ENCODE measurements at regions not wholly inside any gene's neighbourhood (a gene's known extent, or its start where the extent isn't known, plus 50 kb on each side); places are given as distances from the start of the nearest gene placed in this dataset.

DNA sequence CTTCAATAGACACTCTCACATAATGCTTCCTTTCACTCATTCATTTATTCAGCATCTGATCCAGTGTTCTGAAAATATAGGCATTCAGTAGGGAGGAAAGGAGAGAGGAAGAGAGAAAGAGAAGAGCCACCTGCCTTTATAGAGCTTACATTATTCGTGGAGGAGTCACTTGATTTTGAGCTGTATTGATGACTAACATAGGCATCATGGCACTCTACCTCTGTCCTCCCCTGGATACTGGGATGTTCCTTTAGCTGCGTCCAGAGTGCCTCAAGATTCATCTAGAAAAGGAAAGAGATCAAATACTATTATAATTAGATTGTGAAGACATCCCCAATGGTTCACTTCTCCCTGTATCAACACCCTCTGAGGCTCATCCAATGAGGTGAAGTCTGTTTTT, 345.1 kb downstream of the SPATA31D1 start:
- ChIA-PET POLR2A (ENCODE audit: low non-redundant PET) (no interaction called here), CTCF (no interaction called here)
- no peak for TF ChIP-seq EZH2 (IDR thresholded peaks at IDR 0.05; ENCODE audit: borderline replicate concordance, low read depth, low read length, poor library complexity, severe bottlenecking)
- TF ChIP-seq, protein P1, sequence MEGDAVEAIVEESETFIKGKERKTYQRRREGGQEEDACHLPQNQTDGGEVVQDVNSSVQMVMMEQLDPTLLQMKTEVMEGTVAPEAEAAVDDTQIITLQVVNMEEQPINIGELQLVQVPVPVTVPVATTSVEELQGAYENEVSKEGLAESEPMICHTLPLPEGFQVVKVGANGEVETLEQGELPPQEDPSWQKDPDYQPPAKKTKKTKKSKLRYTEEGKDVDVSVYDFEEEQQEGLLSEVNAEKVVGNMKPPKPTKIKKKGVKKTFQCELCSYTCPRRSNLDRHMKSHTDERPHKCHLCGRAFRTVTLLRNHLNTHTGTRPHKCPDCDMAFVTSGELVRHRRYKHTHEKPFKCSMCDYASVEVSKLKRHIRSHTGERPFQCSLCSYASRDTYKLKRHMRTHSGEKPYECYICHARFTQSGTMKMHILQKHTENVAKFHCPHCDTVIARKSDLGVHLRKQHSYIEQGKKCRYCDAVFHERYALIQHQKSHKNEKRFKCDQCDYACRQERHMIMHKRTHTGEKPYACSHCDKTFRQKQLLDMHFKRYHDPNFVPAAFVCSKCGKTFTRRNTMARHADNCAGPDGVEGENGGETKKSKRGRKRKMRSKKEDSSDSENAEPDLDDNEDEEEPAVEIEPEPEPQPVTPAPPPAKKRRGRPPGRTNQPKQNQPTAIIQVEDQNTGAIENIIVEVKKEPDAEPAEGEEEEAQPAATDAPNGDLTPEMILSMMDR (conservative IDR thresholded peaks at IDR 0.05; ENCODE audit: low read depth, low read length) = no peak
- no TSS peak for BruUV-seq (replicated peaks)
- Histone ChIP-seq H3K27ac (ENCODE audit: low read depth, low read length, poor library complexity, severe bottlenecking) (no peak overlapping the region), H3K4me1 (ENCODE audit: insufficient read depth, low read length, poor library complexity, severe bottlenecking) (no peaks in the 10 kb centered on the region), H3K4me3 (ENCODE audit: low read depth, low read length, poor library complexity, severe bottlenecking) (no peak overlapping the region), H3K36me3 (ENCODE audit: insufficient read depth, low read length, poor library complexity, severe bottlenecking) (no peaks in the 10 kb centered on the region), H3K27me3 (replicated peaks; ENCODE audit: insufficient read depth, low read depth, low read length, poor library complexity) (no peaks in the 10 kb centered on the region), H3K9me3 (ENCODE audit: low read depth, low read length, poor library complexity, severe bottlenecking) (no peaks in the 10 kb centered on the region)
- DNase-seq (ENCODE audit: low spot score) = no peak
- intact Hi-C loops (cut with micrococcal nuclease; ENCODE audit: unreplicated experiment) = no loop called here

DNA sequence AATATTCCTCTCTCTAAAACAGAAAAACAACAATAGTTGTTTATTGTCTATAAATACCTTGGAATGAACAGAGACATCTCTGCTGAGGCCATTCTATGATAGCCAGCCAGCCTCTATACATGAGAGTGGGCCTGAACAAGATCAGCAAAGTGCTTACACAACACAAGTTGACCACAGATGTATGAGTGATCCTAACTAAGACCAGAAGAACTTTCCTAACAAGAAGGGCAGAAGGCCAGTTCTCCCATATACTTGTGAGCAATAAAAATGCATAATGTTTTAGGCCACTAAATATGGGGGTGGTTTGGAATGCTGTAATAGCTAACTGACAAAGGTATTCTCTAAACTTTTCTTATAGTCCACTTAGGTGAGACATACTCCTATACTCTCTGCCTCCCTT, 345.7 kb downstream of the SPATA31D1 start:
- no peaks in the 10 kb centered on the region for H3K4me1 ChIP-seq (ENCODE audit: insufficient read depth, low read length, poor library complexity, severe bottlenecking)
- no peaks in the 10 kb centered on the region for H3K27me3 ChIP-seq (replicated peaks; ENCODE audit: insufficient read depth, low read depth, low read length, poor library complexity)
- no peak for DNase-seq (ENCODE audit: low spot score)
- POLR2A ChIA-PET (ENCODE audit: low non-redundant PET) = no interaction called here
- TF ChIP-seq, protein P1 (conservative IDR thresholded peaks at IDR 0.05; ENCODE audit: low read depth, low read length) = no peak
- no peak for TF ChIP-seq EZH2 (IDR thresholded peaks at IDR 0.05; ENCODE audit: borderline replicate concordance, low read depth, low read length, poor library complexity, severe bottlenecking)
- no peaks in the 10 kb centered on the region for H3K36me3 ChIP-seq (ENCODE audit: insufficient read depth, low read length, poor library complexity, severe bottlenecking)
- intact Hi-C loops (cut with micrococcal nuclease; ENCODE audit: unreplicated experiment) = no loop called here
- CTCF ChIA-PET = no interaction called here
- H3K9me3 ChIP-seq (ENCODE audit: low read depth, low read length, poor library complexity, severe bottlenecking) = no peaks in the 10 kb centered on the region
- no peak overlapping the region for H3K4me3 ChIP-seq (ENCODE audit: low read depth, low read length, poor library complexity, severe bottlenecking)
- BruUV-seq (replicated peaks) = no TSS peak
- no peak overlapping the region for H3K27ac ChIP-seq (ENCODE audit: low read depth, low read length, poor library complexity, severe bottlenecking)

DNA sequence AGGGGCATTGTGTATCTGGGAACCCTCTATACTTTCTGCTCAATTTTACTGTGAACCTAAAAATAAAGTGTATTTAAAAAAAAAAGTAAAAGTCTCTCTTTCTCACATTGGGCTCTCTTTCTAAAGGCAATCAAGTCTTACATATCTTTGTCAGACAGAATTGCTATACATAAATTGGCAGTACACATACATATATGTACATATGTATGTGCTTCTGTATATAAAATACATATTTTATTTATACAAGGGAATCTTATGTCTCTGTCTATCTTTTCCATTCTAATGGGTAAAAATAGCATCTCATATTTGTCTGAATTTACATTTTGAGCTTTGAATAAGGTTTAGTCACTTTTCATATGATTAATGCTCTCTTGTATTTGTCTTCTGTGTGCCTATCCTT, 348.8 kb downstream of the SPATA31D1 start:
- POLR2A ChIA-PET (ENCODE audit: low non-redundant PET) = no interaction called here
- no peaks in the 10 kb centered on the region for H3K9me3 ChIP-seq (ENCODE audit: low read depth, low read length, poor library complexity, severe bottlenecking)
- no peaks in the 10 kb centered on the region for H3K36me3 ChIP-seq (ENCODE audit: insufficient read depth, low read length, poor library complexity, severe bottlenecking)
- no peak overlapping the region for H3K4me3 ChIP-seq (ENCODE audit: low read depth, low read length, poor library complexity, severe bottlenecking)
- H3K4me1 ChIP-seq (ENCODE audit: insufficient read depth, low read length, poor library complexity, severe bottlenecking) = no peaks in the 10 kb centered on the region
- TF ChIP-seq, protein P1 (conservative IDR thresholded peaks at IDR 0.05; ENCODE audit: low read depth, low read length) = no peak
- no peak for TF ChIP-seq EZH2 (IDR thresholded peaks at IDR 0.05; ENCODE audit: borderline replicate concordance, low read depth, low read length, poor library complexity, severe bottlenecking)
- no peaks in the 10 kb centered on the region for H3K27me3 ChIP-seq (replicated peaks; ENCODE audit: insufficient read depth, low read depth, low read length, poor library complexity)
- BruUV-seq (replicated peaks) = no TSS peak
- H3K27ac ChIP-seq (ENCODE audit: low read depth, low read length, poor library complexity, severe bottlenecking) = no peak overlapping the region
- intact Hi-C loops (cut with micrococcal nuclease; ENCODE audit: unreplicated experiment) = no loop called here
- CTCF ChIA-PET = no interaction called here
- no peak for DNase-seq (ENCODE audit: low spot score)

All from A673 (cell line).